Breast epithelium (tissue), 3 donors: ENCODE measurements at regions not wholly inside any gene's neighbourhood (a gene's known extent, or its start where the extent isn't known, plus 50 kb on each side); places are given as distances from the start of the nearest gene placed in this dataset.

Source experiments
- CTCF ChIP-seq, 3 donors: fragments of 450-650 bp; IDR thresholded peaks; one replicate each; pipeline ENCODE4 v1.5.1; 2016 to 2017; ENCODE audit warnings: antibody characterized with exemption in 3 of 3, mild to moderate bottlenecking in 3 of 3, moderate library complexity in 3 of 3
- POLR2AphosphoS5 ChIP-seq, 3 donors: sonication (generic); formaldehyde crosslinking; IDR thresholded peaks; one replicate each; pipeline ENCODE4 v1.6.1; 2017; ENCODE audit warnings: antibody characterized with exemption in 3 of 3

- TF ChIP-seq POLR2AphosphoS5 (IDR thresholded peaks at IDR 0.05) (no peak), CTCF (IDR thresholded peaks at IDR 0.05) (no peak)
These were observed 1173.5 kb downstream of the RPA4 start for GRCh38 chrX:98057176-98057575.
